B cell (primary cell): ENCODE measurements at regions not wholly inside any gene's neighbourhood (a gene's known extent, or its start where the extent isn't known, plus 50 kb on each side); places are given as distances from the start of the nearest gene placed in this dataset.

ENCODE experiments used
- EZH2 ChIP-seq: IDR thresholded peaks from 2 replicates; pipeline ENCODE4 v1.6.1; 2012; ENCODE audit warnings: borderline replicate concordance, low read depth, mild to moderate bottlenecking, moderate library complexity, low read length; ENCODE audit not compliant: insufficient read depth, poor library complexity, severe bottlenecking
- TF ChIP-seq, protein P1 (sequence below): fragments of 200-600 bp; IDR thresholded peaks from one replicate; pipeline ENCODE4 v1.8.0; 2022; ENCODE audit warnings: antibody characterized with exemption, mild to moderate bottlenecking

GRCh38 chr13:44661936-44662335, 85.8 kb upstream of the TSC22D1 start:
- TF ChIP-seq, protein P1, sequence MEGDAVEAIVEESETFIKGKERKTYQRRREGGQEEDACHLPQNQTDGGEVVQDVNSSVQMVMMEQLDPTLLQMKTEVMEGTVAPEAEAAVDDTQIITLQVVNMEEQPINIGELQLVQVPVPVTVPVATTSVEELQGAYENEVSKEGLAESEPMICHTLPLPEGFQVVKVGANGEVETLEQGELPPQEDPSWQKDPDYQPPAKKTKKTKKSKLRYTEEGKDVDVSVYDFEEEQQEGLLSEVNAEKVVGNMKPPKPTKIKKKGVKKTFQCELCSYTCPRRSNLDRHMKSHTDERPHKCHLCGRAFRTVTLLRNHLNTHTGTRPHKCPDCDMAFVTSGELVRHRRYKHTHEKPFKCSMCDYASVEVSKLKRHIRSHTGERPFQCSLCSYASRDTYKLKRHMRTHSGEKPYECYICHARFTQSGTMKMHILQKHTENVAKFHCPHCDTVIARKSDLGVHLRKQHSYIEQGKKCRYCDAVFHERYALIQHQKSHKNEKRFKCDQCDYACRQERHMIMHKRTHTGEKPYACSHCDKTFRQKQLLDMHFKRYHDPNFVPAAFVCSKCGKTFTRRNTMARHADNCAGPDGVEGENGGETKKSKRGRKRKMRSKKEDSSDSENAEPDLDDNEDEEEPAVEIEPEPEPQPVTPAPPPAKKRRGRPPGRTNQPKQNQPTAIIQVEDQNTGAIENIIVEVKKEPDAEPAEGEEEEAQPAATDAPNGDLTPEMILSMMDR = no peak
- TF ChIP-seq EZH2 = no peak
